VCaP (cell line): ENCODE measurements at regions not wholly inside any gene's neighbourhood (a gene's known extent, or its start where the extent isn't known, plus 50 kb on each side); places are given as distances from the start of the nearest gene placed in this dataset.
A peak's percentile ranks its signal among the peaks of the same experiment; 100 is the strongest.

ENCODE experiments used
- H3K27ac ChIP-seq: fragments of 450-650 bp; 2 replicates; pipeline ENCODE4 v1.5.1; 2017
- CTCF ChIP-seq: fragments of 450-650 bp; conservative IDR thresholded peaks from 2 replicates; pipeline ENCODE4 v1.5.1; 2017; ENCODE audit warnings: mild to moderate bottlenecking, moderate library complexity

- peak overlapping the region; percentile 85 for H3K27ac ChIP-seq
- no peak for TF ChIP-seq CTCF
Observed at GRCh38 chr2:107772353-107772752, 54.3 kb upstream of the RGPD4 start.

- no peak for TF ChIP-seq CTCF
- peak overlapping the region; percentile 85 for H3K27ac ChIP-seq
Observed at GRCh38 chr2:107775211-107775610, 51.5 kb upstream of the RGPD4 start.

GRCh38 chr2:107775791-107776190, 50.9 kb upstream of the RGPD4 start:
- peak overlapping the region; percentile 85 for H3K27ac ChIP-seq

GRCh38 chr2:107776362-107776761, 50.3 kb upstream of the RGPD4 start:
- peak overlapping the region; percentile 85 for H3K27ac ChIP-seq
- no peak for TF ChIP-seq CTCF

More at GRCh38 chr2:107775791-107776190, 50.9 kb upstream of the RGPD4 start:
- TF ChIP-seq CTCF, result no peak
